ENCODE measurements at regions not wholly inside any gene's neighbourhood (a gene's known extent, or its start where the extent isn't known, plus 50 kb on each side); places are given as distances from the start of the nearest gene placed in this dataset.

GRCh38 chr9:90734631-90735030, 67.0 kb upstream of the SYK start:
- Histone ChIP-seq H3K9me3 (ENCODE audit: insufficient read depth, low read depth, low read length) (peaks cover 6% of the 10 kb centered on the region; the same call in 1 of the 2 replicates), H3K4me2 (ENCODE audit: low read depth, low read length, poor library complexity, severe bottlenecking) (no peak overlapping the region), H3K4me1 (ENCODE audit: insufficient read depth, low read length, poor library complexity, severe bottlenecking) (no peaks in the 10 kb centered on the region), H3K79me2 (ENCODE audit: insufficient read depth, low read length) (no peaks in the 10 kb centered on the region), H2AFZ (ENCODE audit: low read length) (no peak overlapping the region), H4K20me1 (ENCODE audit: insufficient read depth, low read length, poor library complexity, severe bottlenecking) (no peaks in the 10 kb centered on the region), H3K27me3 (ENCODE audit: insufficient read depth, low read length, poor library complexity, severe bottlenecking) (no peaks in the 10 kb centered on the region), H3F3A (ENCODE audit: low read depth) (no peaks in the 10 kb centered on the region), H3K9me2 (replicated peaks; ENCODE audit: low read depth, low read length) (no peaks in the 10 kb centered on the region), H3K36me3 (ENCODE audit: insufficient read depth, low read length) (no peaks in the 10 kb centered on the region), H3K9ac (ENCODE audit: low read depth, low read length, poor library complexity, severe bottlenecking) (no peak overlapping the region), H3K4me3 (ENCODE audit: low read length, poor library complexity, severe bottlenecking) (no peak overlapping the region)
- TF ChIP-seq, protein P1, sequence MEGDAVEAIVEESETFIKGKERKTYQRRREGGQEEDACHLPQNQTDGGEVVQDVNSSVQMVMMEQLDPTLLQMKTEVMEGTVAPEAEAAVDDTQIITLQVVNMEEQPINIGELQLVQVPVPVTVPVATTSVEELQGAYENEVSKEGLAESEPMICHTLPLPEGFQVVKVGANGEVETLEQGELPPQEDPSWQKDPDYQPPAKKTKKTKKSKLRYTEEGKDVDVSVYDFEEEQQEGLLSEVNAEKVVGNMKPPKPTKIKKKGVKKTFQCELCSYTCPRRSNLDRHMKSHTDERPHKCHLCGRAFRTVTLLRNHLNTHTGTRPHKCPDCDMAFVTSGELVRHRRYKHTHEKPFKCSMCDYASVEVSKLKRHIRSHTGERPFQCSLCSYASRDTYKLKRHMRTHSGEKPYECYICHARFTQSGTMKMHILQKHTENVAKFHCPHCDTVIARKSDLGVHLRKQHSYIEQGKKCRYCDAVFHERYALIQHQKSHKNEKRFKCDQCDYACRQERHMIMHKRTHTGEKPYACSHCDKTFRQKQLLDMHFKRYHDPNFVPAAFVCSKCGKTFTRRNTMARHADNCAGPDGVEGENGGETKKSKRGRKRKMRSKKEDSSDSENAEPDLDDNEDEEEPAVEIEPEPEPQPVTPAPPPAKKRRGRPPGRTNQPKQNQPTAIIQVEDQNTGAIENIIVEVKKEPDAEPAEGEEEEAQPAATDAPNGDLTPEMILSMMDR (conservative IDR thresholded peaks at IDR 0.05; ENCODE audit: low read length): no peak
- TF ChIP-seq EZH2phosphoT487 (IDR thresholded peaks at IDR 0.05; ENCODE audit: borderline replicate concordance): no peak

- Histone ChIP-seq H2AFZ (ENCODE audit: low read length) (no peak overlapping the region), H3K4me1 (ENCODE audit: insufficient read depth, low read length, poor library complexity, severe bottlenecking) (no peaks in the 10 kb centered on the region), H3K4me3 (ENCODE audit: low read length, poor library complexity, severe bottlenecking) (no peak overlapping the region), H3K36me3 (ENCODE audit: insufficient read depth, low read length) (no peaks in the 10 kb centered on the region), H3K9me3 (ENCODE audit: insufficient read depth, low read depth, low read length) (no peaks in the 10 kb centered on the region), H3K9ac (ENCODE audit: low read depth, low read length, poor library complexity, severe bottlenecking) (no peak overlapping the region), H3K27me3 (ENCODE audit: insufficient read depth, low read length, poor library complexity, severe bottlenecking) (no peaks in the 10 kb centered on the region), H3K4me2 (ENCODE audit: low read depth, low read length, poor library complexity, severe bottlenecking) (no peak overlapping the region), H3F3A (ENCODE audit: low read depth) (no peaks in the 10 kb centered on the region), H4K20me1 (ENCODE audit: insufficient read depth, low read length, poor library complexity, severe bottlenecking) (no peaks in the 10 kb centered on the region), H3K9me2 (replicated peaks; ENCODE audit: low read depth, low read length) (no peaks in the 10 kb centered on the region), H3K79me2 (ENCODE audit: insufficient read depth, low read length) (no peaks in the 10 kb centered on the region)
- TF ChIP-seq EZH2phosphoT487 (IDR thresholded peaks at IDR 0.05; ENCODE audit: borderline replicate concordance): no peak
- TF ChIP-seq, protein P1 (conservative IDR thresholded peaks at IDR 0.05; ENCODE audit: low read length): no peak
These were observed 72.3 kb upstream of the SYK start for GRCh38 chr9:90729351-90729750.

GRCh38 chr9:90727488-90727887, 74.1 kb upstream of the SYK start:
- Histone ChIP-seq H3K9me3 (ENCODE audit: insufficient read depth, low read depth, low read length) (no peaks in the 10 kb centered on the region), H4K20me1 (ENCODE audit: insufficient read depth, low read length, poor library complexity, severe bottlenecking) (no peaks in the 10 kb centered on the region)
- no peak for TF ChIP-seq EZH2phosphoT487 (IDR thresholded peaks at IDR 0.05; ENCODE audit: borderline replicate concordance)
- TF ChIP-seq, protein P1 (conservative IDR thresholded peaks at IDR 0.05; ENCODE audit: low read length): no peak

More at GRCh38 chr9:90727488-90727887, 74.1 kb upstream of the SYK start:
- Histone ChIP-seq H3F3A (ENCODE audit: low read depth) (no peaks in the 10 kb centered on the region), H3K79me2 (ENCODE audit: insufficient read depth, low read length) (no peaks in the 10 kb centered on the region), H3K4me1 (ENCODE audit: insufficient read depth, low read length, poor library complexity, severe bottlenecking) (no peaks in the 10 kb centered on the region), H3K9me2 (replicated peaks; ENCODE audit: low read depth, low read length) (no peaks in the 10 kb centered on the region), H3K4me2 (ENCODE audit: low read depth, low read length, poor library complexity, severe bottlenecking) (no peak overlapping the region), H3K27me3 (ENCODE audit: insufficient read depth, low read length, poor library complexity, severe bottlenecking) (no peaks in the 10 kb centered on the region), H3K4me3 (ENCODE audit: low read length, poor library complexity, severe bottlenecking) (no peak overlapping the region), H3K9ac (ENCODE audit: low read depth, low read length, poor library complexity, severe bottlenecking) (no peak overlapping the region), H3K36me3 (ENCODE audit: insufficient read depth, low read length) (no peaks in the 10 kb centered on the region), H2AFZ (ENCODE audit: low read length) (no peak overlapping the region)
